SH-SY5Y (cell line): ENCODE measurements at regions not wholly inside any gene's neighbourhood (a gene's known extent, or its start where the extent isn't known, plus 50 kb on each side); places are given as distances from the start of the nearest gene placed in this dataset.

Source experiments
- GATA2 ChIP-seq: IDR thresholded peaks from 2 replicates; pipeline ENCODE4 v1.6.1; 2011; ENCODE audit warnings: mild to moderate bottlenecking, low read depth, low read length
- GATA3 ChIP-seq: IDR thresholded peaks from 2 replicates; pipeline ENCODE4 v1.6.1; 2011; ENCODE audit warnings: low read depth, mild to moderate bottlenecking, low read length, moderate library complexity

DNA sequence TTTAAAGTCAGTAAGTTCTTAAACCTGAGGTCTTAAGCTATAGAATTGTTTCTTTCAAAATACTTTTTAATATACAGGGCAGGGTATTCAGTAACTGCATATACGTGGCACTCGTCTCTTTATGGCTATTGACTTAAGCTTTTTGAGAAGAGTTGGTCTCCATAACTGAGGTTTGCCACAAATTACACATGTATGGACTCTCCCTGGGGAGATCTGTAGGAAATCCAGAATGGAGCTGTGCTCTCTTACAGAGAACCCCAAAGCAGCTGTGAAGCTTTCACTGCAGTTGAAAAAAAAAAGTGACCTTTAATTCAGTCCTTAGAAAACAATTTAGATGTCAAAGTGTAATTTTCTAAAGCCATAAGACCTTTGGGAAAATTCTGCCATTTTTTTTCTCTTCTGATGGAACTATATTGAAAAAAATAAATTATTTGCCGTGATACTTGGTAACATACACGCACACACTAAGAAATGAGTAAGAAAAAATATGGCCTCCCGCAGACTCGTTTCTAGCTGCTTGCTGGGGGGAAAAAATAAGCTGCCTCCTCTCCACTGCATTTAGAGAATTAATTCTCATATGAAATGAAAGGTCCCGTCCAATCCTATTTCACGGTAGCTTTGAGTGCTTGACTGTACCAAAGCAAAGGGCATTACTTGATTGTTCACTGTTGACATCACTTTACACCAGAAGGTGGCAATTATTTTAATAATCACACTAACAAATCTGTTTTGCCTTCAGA, 159.4 kb upstream of the TENM3 start:
- TF ChIP-seq GATA2 = no peak
- TF ChIP-seq GATA3 = no peak
